ENCODE measurements at regions not wholly inside any gene's neighbourhood (a gene's known extent, or its start where the extent isn't known, plus 50 kb on each side); places are given as distances from the start of the nearest gene placed in this dataset.
"Not testable (repeated sequence)": the region's sequence is repeated elsewhere in the genome, so short reads cannot be mapped to it uniquely, and the experiment has no call there.

GRCh38 chr18:14963246-14963645, 215.3 kb downstream of the ANKRD30B start:
- DNase-seq (ENCODE audit: low spot score) = no peak

- DNase-seq (ENCODE audit: low spot score) = no peak
Observed at GRCh38 chr18:14964002-14964401, 216.0 kb downstream of the ANKRD30B start.

- no peak for DNase-seq (ENCODE audit: low spot score)
Observed at GRCh38 chr18:14964406-14964805, 216.4 kb downstream of the ANKRD30B start.

- not testable (repeated sequence) for DNase-seq (ENCODE audit: low spot score)
Observed at GRCh38 chr18:14964976-14965375, 217.0 kb downstream of the ANKRD30B start.

GRCh38 chr18:14965553-14965952, 217.6 kb downstream of the ANKRD30B start:
- no peak for DNase-seq (ENCODE audit: low spot score)

GRCh38 chr18:14967246-14967645, 219.3 kb downstream of the ANKRD30B start:
- DNase-seq (ENCODE audit: low spot score) = not testable (repeated sequence)

GRCh38 chr18:14969500-14969899, 221.5 kb downstream of the ANKRD30B start:
- DNase-seq (ENCODE audit: low spot score) = no peak

GRCh38 chr18:14970027-14970426, 222.1 kb downstream of the ANKRD30B start:
- DNase-seq (ENCODE audit: low spot score) = peak; percentile 74

- peak; percentile 68 for DNase-seq (ENCODE audit: low spot score)
Observed at GRCh38 chr18:14971461-14972185, 223.7 kb downstream of the ANKRD30B start.

- not testable (repeated sequence) for DNase-seq (ENCODE audit: low spot score)
Observed at GRCh38 chr18:14973421-14973820, 225.4 kb downstream of the ANKRD30B start.

GRCh38 chr18:14974088-14974487, 226.1 kb downstream of the ANKRD30B start:
- no peak for DNase-seq (ENCODE audit: low spot score)

- no peak for DNase-seq (ENCODE audit: low spot score)
Observed at GRCh38 chr18:14974576-14974975, 226.6 kb downstream of the ANKRD30B start.

- DNase-seq (ENCODE audit: low spot score) = no peak
Observed at GRCh38 chr18:14975431-14975830, 227.5 kb downstream of the ANKRD30B start.

- DNase-seq (ENCODE audit: low spot score) = peak; percentile 10
Observed at GRCh38 chr18:14976736-14977430, 228.9 kb downstream of the ANKRD30B start.

- no peak for DNase-seq (ENCODE audit: low spot score)
Observed at GRCh38 chr18:14978191-14978590, 230.2 kb downstream of the ANKRD30B start.

GRCh38 chr18:14978962-14979535, 231.1 kb downstream of the ANKRD30B start:
- peak; percentile 70 for DNase-seq (ENCODE audit: low spot score)

- no peak for DNase-seq (ENCODE audit: low spot score)
Observed at GRCh38 chr18:14979875-14980274, 231.9 kb downstream of the ANKRD30B start.

- not testable (repeated sequence) for DNase-seq (ENCODE audit: low spot score)
Observed at GRCh38 chr18:14984531-14984930, 236.6 kb downstream of the ANKRD30B start.

GRCh38 chr18:14985291-14986013, 237.5 kb downstream of the ANKRD30B start:
- DNase-seq (ENCODE audit: low spot score) = not testable (repeated sequence)

- not testable (repeated sequence) for DNase-seq (ENCODE audit: low spot score)
Observed at GRCh38 chr18:14987377-14987776, 239.4 kb downstream of the ANKRD30B start.

GRCh38 chr18:14987960-14988710, 240.2 kb downstream of the ANKRD30B start:
- not testable (repeated sequence) for DNase-seq (ENCODE audit: low spot score)

- not testable (repeated sequence) for DNase-seq (ENCODE audit: low spot score)
Observed at GRCh38 chr18:14989569-14989968, 241.6 kb downstream of the ANKRD30B start.
